Keratinocyte (primary cell): ENCODE measurements at regions not wholly inside any gene's neighbourhood (a gene's known extent, or its start where the extent isn't known, plus 50 kb on each side); places are given as distances from the start of the nearest gene placed in this dataset.

Experiments used
- CTCF ChIP-seq, 3 experiments: IDR thresholded peaks in 1 of 3; conservative IDR thresholded peaks in 1 of 3; optimal IDR thresholded peaks in 1 of 3; 2 replicates in 2 of 3; 3 replicates in 1 of 3; pipeline versions ENCODE3 to v1.5.1; 2011; ENCODE audit warnings: low read length in 3 of 3, mild to moderate bottlenecking in 3 of 3, moderate library complexity in 2 of 3, control low read depth in 1 of 3, inconsistent platforms in 1 of 3; ENCODE audit not compliant: insufficient read depth in 2 of 3; ENCODE audit errors: extremely low read depth in 1 of 3
- EZH2 ChIP-seq: IDR thresholded peaks from one replicate; pipeline ENCODE4 v1.6.1; 2012; ENCODE audit warnings: inconsistent platforms, mild to moderate bottlenecking, low read length, moderate library complexity

GRCh38 chr6:73885393-73885792 lies 189.4 kb downstream of the CD109 start:
- TF ChIP-seq CTCF (optimal IDR thresholded peaks at IDR 0.05 in 1 of 3, IDR thresholded peaks at IDR 0.05 in 1 of 3, conservative IDR thresholded peaks at IDR 0.05 in 1 of 3; ENCODE audit: extremely low read depth in 1 of 3, insufficient read depth in 2 of 3, low read length in 3 of 3), result no peak
- no peak for TF ChIP-seq EZH2
